ENCODE measurements at regions not wholly inside any gene's neighbourhood (a gene's known extent, or its start where the extent isn't known, plus 50 kb on each side); places are given as distances from the start of the nearest gene placed in this dataset.

- Histone ChIP-seq H3K36me3 (ENCODE audit: control insufficient read depth in 2 of 4, insufficient read depth in 4 of 4, low read length in 3 of 4) (no peaks in the 10 kb centered on the region), H3K79me1 (ENCODE audit: low read depth, low read length) (no peaks in the 10 kb centered on the region), H3K18ac (ENCODE audit: extremely low read depth, low read length) (no peak overlapping the region), H3K4me3 (ENCODE audit: extremely low read depth in 1 of 4, insufficient read depth in 2 of 4, low read depth in 3 of 4, low read length in 4 of 4) (no peak overlapping the region), H2AFZ (ENCODE audit: low read length) (no peak overlapping the region), H3K23me2 (ENCODE audit: low read depth, low read length) (no peaks in the 10 kb centered on the region), H3K4ac (replicated peaks; ENCODE audit: insufficient read length, low read depth, low read length) (no peak overlapping the region), H3K79me2 (ENCODE audit: control insufficient read depth in 1 of 2, insufficient read depth in 2 of 2, low read length in 2 of 2) (no peaks in the 10 kb centered on the region), H2AK5ac (ENCODE audit: low read depth, low read length) (no peak overlapping the region), H2BK15ac (ENCODE audit: low read length) (no peak overlapping the region), H3K23ac (ENCODE audit: insufficient read length) (no peak overlapping the region), H3K4me2 (ENCODE audit: insufficient read depth in 1 of 2, low read depth in 2 of 2, low read length in 2 of 2) (no peak overlapping the region), H3K27me3 (replicated peaks in 1 of 4; ENCODE audit: control insufficient read depth in 3 of 4, extremely low read depth in 1 of 4, insufficient read depth in 3 of 4, low read length in 3 of 4) (no peaks in the 10 kb centered on the region), H3K14ac (ENCODE audit: insufficient read length) (no peak overlapping the region), H2BK120ac (replicated peaks; ENCODE audit: low read depth, low read length) (no peak overlapping the region), H3K56ac (replicated peaks; ENCODE audit: insufficient read length, low read depth, low read length) (no peak overlapping the region), H2BK20ac (ENCODE audit: low read length) (no peak overlapping the region), H4K91ac (replicated peaks; ENCODE audit: insufficient read length, low read length) (no peak overlapping the region), H4K5ac (ENCODE audit: insufficient read length, low read depth, low read length) (no peak overlapping the region), H3K4me1 (replicated peaks in 1 of 4; ENCODE audit: control insufficient read depth in 3 of 4, insufficient read depth in 4 of 4, low read length in 3 of 4) (no peaks in the 10 kb centered on the region), H3K27ac (ENCODE audit: low read depth, low read length) (no peak overlapping the region), H3K9me3 (ENCODE audit: insufficient read depth in 2 of 2, low read depth in 1 of 2, low read length in 1 of 2) (no peaks in the 10 kb centered on the region), H2BK5ac (ENCODE audit: low read depth, low read length) (no peak overlapping the region), H4K8ac (ENCODE audit: extremely low read depth, insufficient read depth, low read length) (no peak overlapping the region), H4K20me1 (replicated peaks in 1 of 2; ENCODE audit: control insufficient read depth in 1 of 2, insufficient read depth in 2 of 2, low read length in 2 of 2) (no peaks in the 10 kb centered on the region), H2BK12ac (ENCODE audit: low read depth, low read length) (no peak overlapping the region), H3K9ac (replicated peaks in 1 of 4; ENCODE audit: extremely low read depth in 1 of 4, low read depth in 3 of 4, low read length in 3 of 4) (no peak overlapping the region)
- DNase-seq (ENCODE audit: low read depth in 1 of 2, low spot score in 2 of 2) (no peak), FAIRE-seq (no peak)
- 80% methylated on average over 1 of the region's 1 CpG; no CpG with 5 or more reads in 1 of the 2 experiments for WGBS, 2 experiments (ENCODE audit: extremely low coverage in 1 of 2, insufficient coverage in 1 of 2, insufficient read length in 1 of 2, insufficient replicate concordance in 2 of 2, low coverage in 1 of 2, low lambda C conversion rate in 2 of 2, missing lambda C conversion rate in 1 of 2)
- no peak for TF ChIP-seq EP300 (IDR thresholded peaks at IDR 0.05; ENCODE audit: borderline replicate concordance in 1 of 2, low read depth in 2 of 2, low read length in 2 of 2)
- TF ChIP-seq TBP (IDR thresholded peaks at IDR 0.05; ENCODE audit: low read depth, low read length), result no peak
- no peak for TF ChIP-seq RXRA (IDR thresholded peaks at IDR 0.05; ENCODE audit: insufficient read depth, low read depth, low read length)
- TF ChIP-seq GTF2F1 (IDR thresholded peaks at IDR 0.05; ENCODE audit: borderline replicate concordance, low read depth, low read length), result no peak
- no peak for TF ChIP-seq CTBP2 (IDR thresholded peaks at IDR 0.05; ENCODE audit: borderline replicate concordance, insufficient read depth, insufficient read length, low read length)
- TF ChIP-seq SAP30 (IDR thresholded peaks at IDR 0.05; ENCODE audit: insufficient read depth, insufficient replicate concordance, low read length), result no peak
- no peak for TF ChIP-seq POLR2A (IDR thresholded peaks at IDR 0.05; ENCODE audit: control extremely low read depth in 1 of 2, low read depth in 2 of 2, low read length in 2 of 2)
- no peak for TF ChIP-seq RAD21 (IDR thresholded peaks at IDR 0.05 in 1 of 2, conservative IDR thresholded peaks at IDR 0.05 in 1 of 2; ENCODE audit: low read depth in 2 of 2, low read length in 2 of 2)
- no peak for TF ChIP-seq ZNF274 (IDR thresholded peaks at IDR 0.05; ENCODE audit: borderline replicate concordance, extremely low read depth, low read length)
- no peak for TF ChIP-seq SP1 (IDR thresholded peaks at IDR 0.05; ENCODE audit: low read depth, low read length)
- TF ChIP-seq EZH2 (IDR thresholded peaks at IDR 0.05; ENCODE audit: low read depth, low read length, severe bottlenecking), result no peak
- no peak for TF ChIP-seq CHD1 (IDR thresholded peaks at IDR 0.05; ENCODE audit: low read depth, low read length)
- CTCF ChIA-PET (ENCODE audit: partially characterized antibody), result interaction anchor here (0.9 kb wide), 1 partner anchor 9 kb away, joined by 4 read pairs; no protein-coding TSS in a partner anchor
- POLR2A ChIA-PET (ENCODE audit: partially characterized antibody), result no interaction called here
Observed at GRCh38 chr4:144902614-144903013, 195.4 kb downstream of the ANAPC10 start.
